GM21390 (cell line): ENCODE measurements at regions not wholly inside any gene's neighbourhood (a gene's known extent, or its start where the extent isn't known, plus 50 kb on each side); places are given as distances from the start of the nearest gene placed in this dataset.
"Not testable (repeated sequence)": the region's sequence is repeated elsewhere in the genome, so short reads cannot be mapped to it uniquely, and the experiment has no call there.

Source experiments
- ATAC-seq: cut with Tn5 transposase; IDR thresholded peaks from one replicate; pipeline ENCODE4 v1.9.1; 2021; ENCODE audit not compliant: unreplicated experiment

- ATAC-seq, result no peak
These were observed 87.1 kb upstream of the PTHLH start for GRCh38 chr12:28059668-28060067.

GRCh38 chr12:28060871-28061270 is 88.3 kb upstream of the PTHLH start:
- no peak for ATAC-seq

GRCh38 chr12:28063355-28063880 is 90.9 kb upstream of the PTHLH start:
- no peak for ATAC-seq

GRCh38 chr12:28065374-28065773 is 92.8 kb upstream of the PTHLH start:
- no peak for ATAC-seq

- no peak for ATAC-seq
These were observed 93.5 kb upstream of the PTHLH start for GRCh38 chr12:28065889-28066630.

- ATAC-seq, result no peak
These were observed 94.3 kb upstream of the PTHLH start for GRCh38 chr12:28066879-28067278.

GRCh38 chr12:28068467-28068866 is 95.9 kb upstream of the PTHLH start:
- no peak for ATAC-seq

GRCh38 chr12:28079539-28079938 is 107.0 kb upstream of the PTHLH start:
- no peak for ATAC-seq

GRCh38 chr12:28082096-28082495 is 108.2 kb upstream of the CCDC91 start:
- ATAC-seq, result no peak

GRCh38 chr12:28083840-28084678 is 106.2 kb upstream of the CCDC91 start:
- ATAC-seq, result no peak

- peak; percentile 84 for ATAC-seq
These were observed 103.6 kb upstream of the CCDC91 start for GRCh38 chr12:28086521-28087155.

- ATAC-seq, result no peak
These were observed 101.5 kb upstream of the CCDC91 start for GRCh38 chr12:28088566-28089272.

- no peak for ATAC-seq
These were observed 100.9 kb upstream of the CCDC91 start for GRCh38 chr12:28089338-28089737.

- no peak for ATAC-seq
These were observed 99.4 kb upstream of the CCDC91 start for GRCh38 chr12:28090835-28091234.

- ATAC-seq, result no peak
These were observed 97.9 kb upstream of the CCDC91 start for GRCh38 chr12:28092396-28092795.

GRCh38 chr12:28096649-28097048 is 93.6 kb upstream of the CCDC91 start:
- ATAC-seq, result no peak

GRCh38 chr12:28097221-28097620 is 93.0 kb upstream of the CCDC91 start:
- ATAC-seq, result no peak

- not testable (repeated sequence) for ATAC-seq
These were observed 91.0 kb upstream of the CCDC91 start for GRCh38 chr12:28099245-28099644.

GRCh38 chr12:28099871-28100270 is 90.4 kb upstream of the CCDC91 start:
- no peak for ATAC-seq

- no peak for ATAC-seq
These were observed 89.5 kb upstream of the CCDC91 start for GRCh38 chr12:28100717-28101116.

GRCh38 chr12:28104316-28104715 is 85.9 kb upstream of the CCDC91 start:
- ATAC-seq, result no peak
